Sigmoid colon (tissue), 4 donors: ENCODE measurements at regions not wholly inside any gene's neighbourhood (a gene's known extent, or its start where the extent isn't known, plus 50 kb on each side); places are given as distances from the start of the nearest gene placed in this dataset.

Experiments used
- CTCF ChIP-seq, 4 experiments: fragments of 450-650 bp in 3 of 4; fragments of 200-600 bp in 1 of 4; IDR thresholded peaks; one replicate each; pipeline ENCODE4 v1.5.1; 2016 to 2019; ENCODE audit warnings: antibody characterized with exemption in 4 of 4, mild to moderate bottlenecking in 3 of 4, moderate library complexity in 2 of 4
- EP300 ChIP-seq, 4 donors: sonication (generic); formaldehyde crosslinking; IDR thresholded peaks; one replicate each; pipeline ENCODE4 v1.6.1; 2017; ENCODE audit warnings: antibody characterized with exemption in 4 of 4
- POLR2A ChIP-seq, 2 donors: fragments of 450-650 bp; IDR thresholded peaks; one replicate each; pipeline ENCODE4 v1.6.1; 2016; ENCODE audit warnings: antibody characterized with exemption in 2 of 2, mild to moderate bottlenecking in 2 of 2, moderate library complexity in 2 of 2

DNA sequence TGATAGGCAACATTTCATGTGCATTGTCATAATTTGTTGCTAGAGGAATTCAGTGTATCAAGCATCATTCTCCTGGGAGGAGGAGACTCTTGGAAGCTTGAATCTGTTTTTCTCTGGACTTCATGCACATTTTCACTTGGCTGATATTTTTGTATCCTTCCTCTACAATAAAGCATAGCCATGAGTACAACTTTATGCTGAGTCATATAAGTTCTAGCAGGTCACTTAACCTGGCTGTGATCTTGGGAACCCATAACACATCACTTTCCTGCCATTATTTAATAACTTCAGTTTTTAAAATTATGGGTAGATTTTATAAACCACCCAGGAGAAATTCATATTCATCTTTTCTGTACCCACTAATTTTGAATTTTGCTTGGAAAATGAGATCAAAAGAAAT is 203.0 kb upstream of the CD96 start:
- TF ChIP-seq CTCF (IDR thresholded peaks at IDR 0.05): no peak
- TF ChIP-seq POLR2A (IDR thresholded peaks at IDR 0.05): no peak
- TF ChIP-seq EP300 (IDR thresholded peaks at IDR 0.05): no peak
